ENCODE measurements at regions not wholly inside any gene's neighbourhood (a gene's known extent, or its start where the extent isn't known, plus 50 kb on each side); places are given as distances from the start of the nearest gene placed in this dataset.

- no CpG with 5 or more reads among the region's 2 CpGs for WGBS (ENCODE audit: extremely low coverage, insufficient read length, low lambda C conversion rate)
- no peaks in the 10 kb centered on the region for H3K9me3 Mint-ChIP-seq
Observed at GRCh38 chr1:200307755-200308066, 102.1 kb downstream of the ZNF281 start.

More at GRCh38 chr1:200307755-200308066, 102.1 kb downstream of the ZNF281 start:
- H3K9ac ChIP-seq (ENCODE audit: extremely low read depth, insufficient read length, low read length), result no peak overlapping the region
- H3K23me2 ChIP-seq (ENCODE audit: insufficient read length, low read depth, low read length, poor library complexity, severe bottlenecking), result peaks cover 2% of the 10 kb centered on the region
- no peak overlapping the region for H3K4me2 ChIP-seq (ENCODE audit: insufficient read depth, insufficient read length, low read length)
- no peak overlapping the region for H3K27ac Mint-ChIP-seq
- H3K56ac ChIP-seq (ENCODE audit: insufficient read length, low read depth, low read length), result no peak overlapping the region
- H3K14ac ChIP-seq (ENCODE audit: insufficient read depth, low read length), result no peak overlapping the region
- H3K36me3 Mint-ChIP-seq (ENCODE audit: insufficient read depth in 1 of 3, low read depth in 3 of 3), result no peaks in the 10 kb centered on the region
- no peaks in the 10 kb centered on the region for H3K79me2 ChIP-seq (ENCODE audit: insufficient read depth, low read length)
- H2BK120ac ChIP-seq (ENCODE audit: low read depth, low read length, poor library complexity, severe bottlenecking), result no peak overlapping the region
- no peak overlapping the region for H2BK12ac ChIP-seq (ENCODE audit: insufficient read length, low read depth, low read length)
- H3T11ph ChIP-seq (ENCODE audit: low read length), result no peak overlapping the region
- no peaks in the 10 kb centered on the region for H4K20me1 ChIP-seq (ENCODE audit: control insufficient read depth, insufficient read depth, insufficient read length)
- no peak overlapping the region for H3K4ac ChIP-seq (ENCODE audit: low read depth, low read length)
- no peak overlapping the region for H3K23ac ChIP-seq (ENCODE audit: insufficient read length, low read depth, low read length)
- no peak overlapping the region for H2BK20ac ChIP-seq (ENCODE audit: low read depth, low read length, poor library complexity, severe bottlenecking)
- H4K5ac ChIP-seq (ENCODE audit: insufficient read length, low read depth, low read length), result no peak overlapping the region
- H3K4me1 ChIP-seq (ENCODE audit: insufficient read depth, low read length), result no peaks in the 10 kb centered on the region
- no peaks in the 10 kb centered on the region for H3K9me3 ChIP-seq (ENCODE audit: control insufficient read depth, low read depth, low read length)
- H3K18ac ChIP-seq (ENCODE audit: insufficient read length, low read depth, low read length), result no peak overlapping the region
- H2AFZ ChIP-seq (ENCODE audit: low read length), result no peak overlapping the region
- H2BK5ac ChIP-seq (ENCODE audit: insufficient read length, low read length), result no peak overlapping the region
- peaks cover 17% of the 10 kb centered on the region for H3K27me3 Mint-ChIP-seq (ENCODE audit: low read depth)
- no peak overlapping the region for H2AK5ac ChIP-seq (ENCODE audit: insufficient read length, low read length)
- H3K4me3 Mint-ChIP-seq, result no peak overlapping the region
- peak; percentile 3; the same call in 1 of the 3 replicates for TF ChIP-seq CTCF (conservative IDR thresholded peaks at IDR 0.05)
- H2BK15ac ChIP-seq (ENCODE audit: low read depth, low read length), result no peak overlapping the region
- no peak overlapping the region for H3K27ac ChIP-seq (ENCODE audit: insufficient read length, low read depth, low read length)
- H3K27me3 ChIP-seq (ENCODE audit: insufficient read depth, low read length), result no peaks in the 10 kb centered on the region; the same call in 1 of the 2 replicates
- H4K8ac ChIP-seq (replicated peaks; ENCODE audit: insufficient read length, low read depth, low read length), result no peak overlapping the region
- H3K4me1 Mint-ChIP-seq, result peaks cover 20 to 21% of the 10 kb centered on the region in 2 experiments
- no peaks in the 10 kb centered on the region for H3K79me1 ChIP-seq (ENCODE audit: insufficient read depth, low read depth, low read length, poor library complexity, severe bottlenecking)
- no peak overlapping the region for H4K91ac ChIP-seq (ENCODE audit: insufficient read length, low read depth, low read length)
- no peak for DNase-seq

Measured in H9 (cell line).